Adrenal gland (tissue), 5 donors: ENCODE measurements at regions not wholly inside any gene's neighbourhood (a gene's known extent, or its start where the extent isn't known, plus 50 kb on each side); places are given as distances from the start of the nearest gene placed in this dataset.

Experiments
- CTCF ChIP-seq, 6 experiments: fragments of 450-650 bp in 4 of 6; fragments of 200-600 bp in 2 of 6; sonication (generic) in 1 of 6; IDR thresholded peaks; 1 replicate in 5 of 6; 2 replicates in 1 of 6; pipeline versions ENCODE4 v1.5.1 to v1.8.0; 2016 to 2021; ENCODE audit warnings: antibody characterized with exemption in 6 of 6, mild to moderate bottlenecking in 2 of 6, moderate library complexity in 1 of 6
- POLR2A ChIP-seq, 2 donors: fragments of 450-650 bp; IDR thresholded peaks; one replicate each; pipeline ENCODE4 v1.6.1; 2017; ENCODE audit warnings: antibody characterized with exemption in 2 of 2, mild to moderate bottlenecking in 2 of 2, moderate library complexity in 1 of 2
- donor health status: DM: no; HTN: no; CAD: no.

GRCh38 chrX:7614616-7615015 lies 228.4 kb upstream of the VCX start:
- no peak for TF ChIP-seq CTCF (IDR thresholded peaks at IDR 0.05)
- TF ChIP-seq POLR2A (IDR thresholded peaks at IDR 0.05), result no peak
